ENCODE measurements at regions not wholly inside any gene's neighbourhood (a gene's known extent, or its start where the extent isn't known, plus 50 kb on each side); places are given as distances from the start of the nearest gene placed in this dataset.

- TF ChIP-seq EZH2 (IDR thresholded peaks at IDR 0.05; ENCODE audit: borderline replicate concordance, insufficient read depth, low read depth, low read length, poor library complexity, severe bottlenecking) (no peak), CTCF (IDR thresholded peaks at IDR 0.05) (no peak)
Measured at GRCh38 chr12:77435446-77436091, 370.2 kb upstream of the E2F7 start.
